22Rv1 (cell line): ENCODE measurements at regions not wholly inside any gene's neighbourhood (a gene's known extent, or its start where the extent isn't known, plus 50 kb on each side); places are given as distances from the start of the nearest gene placed in this dataset.

ENCODE experiments used
- H3K27ac ChIP-seq: fragments of 450-650 bp; 2 replicates; pipeline ENCODE4 v1.5.1; 2017
- CTCF ChIP-seq: fragments of 450-650 bp; IDR thresholded peaks from 2 replicates; pipeline ENCODE4 v1.5.1; 2017; ENCODE audit warnings: mild to moderate bottlenecking
- ZFX ChIP-seq: fragments of 450-650 bp; IDR thresholded peaks from 2 replicates; pipeline ENCODE4 v1.6.1; 2017; ENCODE audit warnings: antibody characterized with exemption, borderline replicate concordance

GRCh38 chr14:56860441-56860840 is 50.2 kb upstream of the OTX2 start:
- TF ChIP-seq CTCF = no peak
- TF ChIP-seq ZFX = no peak
- H3K27ac ChIP-seq = no peak overlapping the region
